Lung (tissue), 11 donors: ENCODE measurements at regions not wholly inside any gene's neighbourhood (a gene's known extent, or its start where the extent isn't known, plus 50 kb on each side); places are given as distances from the start of the nearest gene placed in this dataset.
A peak's percentile ranks its signal among the peaks of the same experiment; 100 is the strongest.
"Not testable (repeated sequence)": the region's sequence is repeated elsewhere in the genome, so short reads cannot be mapped to it uniquely, and the experiment has no call there.

ENCODE experiments used
- ATAC-seq: fragments of 200-7000 bp; cut with Tn5 transposase; one replicate; pipeline ENCODE4 v1.9.1; 2020; ENCODE audit warnings: moderate number of reproducible peaks; ENCODE audit not compliant: insufficient read depth, low FRiP score
- DNase-seq, 3 donors: peaks; one replicate each; pipeline ENCODE4 v3.0.0-alpha.2; 2013 to 2017
- H3K27ac ChIP-seq, 2 donors: one replicate each; pipeline ENCODE4 v1.5.1; 2013; ENCODE audit warnings: mild to moderate bottlenecking in 2 of 2, moderate library complexity in 2 of 2, control low read depth in 1 of 2, inconsistent platforms in 1 of 2, low read depth in 1 of 2, low read length in 1 of 2
- H3K27me3 ChIP-seq, 3 donors: one replicate each; pipeline ENCODE4 v1.5.1; 2013; ENCODE audit warnings: low read length in 2 of 3; ENCODE audit not compliant: control insufficient read depth in 3 of 3, insufficient read depth in 3 of 3
- H3K36me3 ChIP-seq, 4 donors: one replicate each; pipeline ENCODE4 v1.5.1; 2013; ENCODE audit warnings: low read length in 4 of 4, mild to moderate bottlenecking in 1 of 4, moderate library complexity in 1 of 4; ENCODE audit not compliant: control insufficient read depth in 4 of 4, insufficient read depth in 4 of 4
- H3K4me1 ChIP-seq, 5 donors: one replicate each; pipeline ENCODE4 v1.5.1; 2013; ENCODE audit warnings: low read length in 5 of 5, mild to moderate bottlenecking in 2 of 5, moderate library complexity in 1 of 5; ENCODE audit not compliant: control insufficient read depth in 5 of 5, insufficient read depth in 5 of 5
- H3K4me3 ChIP-seq: one replicate; pipeline ENCODE4 v1.5.1; 2013; ENCODE audit warnings: mild to moderate bottlenecking, control low read depth, moderate library complexity
- H3K9ac ChIP-seq, 2 donors: one replicate each; pipeline ENCODE4 v1.5.1; 2013; ENCODE audit warnings: low read length in 2 of 2, control low read depth in 1 of 2; ENCODE audit not compliant: insufficient read depth in 1 of 2
- H3K9me3 ChIP-seq, 4 donors: one replicate each; pipeline ENCODE4 v1.5.1; 2013; ENCODE audit warnings: low read length in 3 of 4, mild to moderate bottlenecking in 1 of 4, moderate library complexity in 1 of 4; ENCODE audit not compliant: control insufficient read depth in 4 of 4, insufficient read depth in 3 of 4
- CTCF ChIP-seq: IDR thresholded peaks from 2 replicates; pipeline ENCODE4 v1.5.1; 2012; ENCODE audit warnings: mild to moderate bottlenecking; ENCODE audit errors: control extremely low read depth, extremely low read depth
- WGBS, 2 donors: extraction: QIAGEN DNeasy Blood & Tissue Kit; methylation state at CpG; one replicate each; pipeline ENCODE4 v1.1.7; 2013; 5-methylcytosine and 5-hydroxymethylcytosine counted together
- donor health status: control.
- donor health status: control.
- donor health status: Bipolar disorder and iron deficiency.
- donor health status: healthy.
- donor health status: DM: yes; HTN: yes; CAD: no.

GRCh38 chr12:104886418-104887401, 71.4 kb downstream of the SLC41A2 start:
- Histone ChIP-seq H3K27me3 (no peaks in the 10 kb centered on the region), H3K4me1 (peaks cover 0 to 32% (median 0%) of the 10 kb centered on the region in 5 donors), H3K36me3 (no peaks in the 10 kb centered on the region), H3K9ac (peak overlapping the region in 1 of 2 donors; percentile 15), H3K27ac (no peak overlapping the region), H3K9me3 (peaks cover 0 to 4% (median 0%) of the 10 kb centered on the region in 4 donors), H3K4me3 (no peak overlapping the region)
- DNase-seq (peak in 2 of 3 donors; percentile 82 to 87), ATAC-seq (no peak)
- 73 to 88% methylated on average over 3 of the region's 3 CpGs for WGBS, 2 donors
- no peak for TF ChIP-seq CTCF

GRCh38 chr12:104878858-104879257, 79.2 kb downstream of the SLC41A2 start:
- not testable (repeated sequence) for DNase-seq, H3K27ac ChIP-seq, H3K27me3 ChIP-seq, H3K4me1 ChIP-seq, H3K9ac ChIP-seq, ATAC-seq, H3K36me3 ChIP-seq, H3K9me3 ChIP-seq, H3K4me3 ChIP-seq
- 84 to 93% methylated on average over 1 to 2 of the region's 3 CpGs for WGBS, 2 donors

GRCh38 chr12:104877103-104877705, 80.9 kb downstream of the SLC41A2 start:
- Histone ChIP-seq H3K4me3 (no peak overlapping the region), H3K36me3 (no peaks in the 10 kb centered on the region), H3K27ac (no peak overlapping the region), H3K4me1 (no peaks in the 10 kb centered on the region), H3K9ac (no peak overlapping the region), H3K27me3 (no peaks in the 10 kb centered on the region), H3K9me3 (no peaks in the 10 kb centered on the region)
- ATAC-seq, result no peak
- WGBS, 2 donors, result 52 to 77% methylated on average over 3 of the region's 3 CpGs
- peak; percentile 49 to 69 (median 66) for DNase-seq
- peak; percentile 79 for TF ChIP-seq CTCF

- Histone ChIP-seq H3K36me3 (no peaks in the 10 kb centered on the region), H3K27ac (no peak overlapping the region), H3K4me3 (no peak overlapping the region), H3K9ac (no peak overlapping the region), H3K27me3 (no peaks in the 10 kb centered on the region), H3K9me3 (no peaks in the 10 kb centered on the region), H3K4me1 (no peaks in the 10 kb centered on the region)
- ATAC-seq (no peak), DNase-seq (no peak)
- TF ChIP-seq CTCF, result no peak
- WGBS, 2 donors, result 66 to 90% methylated on average over 2 of the region's 2 CpGs
Measured at GRCh38 chr12:104873374-104873773, 84.7 kb downstream of the SLC41A2 start.
